ENCODE measurements at regions not wholly inside any gene's neighbourhood (a gene's known extent, or its start where the extent isn't known, plus 50 kb on each side); places are given as distances from the start of the nearest gene placed in this dataset.

DNA sequence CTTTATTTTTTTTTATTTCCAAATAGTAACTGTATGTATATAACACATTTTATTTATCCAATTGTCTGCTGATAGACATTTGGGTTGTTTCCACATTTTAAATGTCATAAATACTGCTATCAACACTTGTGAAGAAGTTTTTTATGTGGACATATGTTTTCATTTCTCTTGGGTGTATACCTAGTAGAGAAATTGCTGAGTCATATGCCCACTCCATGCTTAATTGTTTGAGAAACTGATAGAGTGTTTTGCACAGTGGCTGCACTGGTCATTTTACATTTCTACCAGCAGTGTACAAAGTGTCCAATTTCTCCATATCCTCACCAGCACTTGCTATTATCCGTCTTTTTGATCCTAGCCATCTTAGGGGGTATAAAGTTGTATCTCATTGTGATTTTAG lies 567.8 kb downstream of the GBA3 start:
- DNase-seq (ENCODE audit: low read depth, low spot score) = no peak

- no peak for DNase-seq (ENCODE audit: low read depth, low spot score)
These were observed 552.6 kb downstream of the GBA3 start for GRCh38 chr4:23245203-23245832.

- DNase-seq (ENCODE audit: low read depth, low spot score) = no peak
These were observed 550.2 kb downstream of the GBA3 start for GRCh38 chr4:23242962-23243361.

GRCh38 chr4:23241408-23241807 lies 548.7 kb downstream of the GBA3 start:
- no peak for DNase-seq (ENCODE audit: low read depth, low spot score)

GRCh38 chr4:23238848-23239247 lies 546.1 kb downstream of the GBA3 start:
- no peak for DNase-seq (ENCODE audit: low read depth, low spot score)

GRCh38 chr4:23237771-23238170 lies 545.0 kb downstream of the GBA3 start:
- no peak for DNase-seq (ENCODE audit: low read depth, low spot score)

- no peak for DNase-seq (ENCODE audit: low read depth, low spot score)
These were observed 543.1 kb downstream of the GBA3 start for GRCh38 chr4:23235628-23236390.

DNA sequence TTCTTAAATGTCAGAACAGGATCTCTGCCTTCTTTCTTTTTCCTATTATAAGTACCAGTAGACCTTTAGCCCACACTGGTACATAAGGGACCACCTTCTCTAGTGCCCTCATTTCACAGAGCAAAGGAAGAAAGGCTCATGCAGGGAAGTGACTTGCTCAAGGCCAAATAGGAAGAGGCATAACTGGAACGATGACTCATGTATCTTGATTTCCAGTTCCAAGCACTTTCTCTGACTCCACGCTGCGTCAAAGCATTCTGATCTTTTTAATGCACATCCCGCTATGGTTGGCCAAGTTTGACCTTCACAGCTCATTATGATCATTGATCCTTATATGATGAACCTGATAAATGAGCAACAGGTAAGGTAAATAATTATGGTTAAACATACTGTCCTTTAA lies 542.0 kb downstream of the GBA3 start:
- DNase-seq (ENCODE audit: low read depth, low spot score) = no peak

DNA sequence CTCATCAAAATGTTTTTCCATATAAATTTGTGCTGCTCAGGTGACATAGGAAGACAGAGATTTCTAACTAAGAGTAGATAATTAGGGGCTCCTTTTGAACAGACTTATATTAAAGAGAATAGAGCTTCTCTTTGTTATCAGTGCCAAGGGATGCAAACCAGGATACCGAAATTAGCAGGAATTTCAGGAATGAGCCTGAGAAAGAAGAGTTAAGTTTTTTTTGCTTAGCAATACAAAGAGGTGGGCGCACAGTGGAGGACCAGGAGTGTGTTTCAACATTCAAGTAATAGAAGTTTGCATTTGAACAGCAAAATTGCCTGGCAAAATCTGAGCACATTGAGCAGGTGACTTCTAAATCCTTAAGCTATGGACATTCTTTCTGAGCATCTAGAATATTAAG lies 541.3 kb downstream of the GBA3 start:
- DNase-seq (ENCODE audit: low read depth, low spot score) = no peak

DNA sequence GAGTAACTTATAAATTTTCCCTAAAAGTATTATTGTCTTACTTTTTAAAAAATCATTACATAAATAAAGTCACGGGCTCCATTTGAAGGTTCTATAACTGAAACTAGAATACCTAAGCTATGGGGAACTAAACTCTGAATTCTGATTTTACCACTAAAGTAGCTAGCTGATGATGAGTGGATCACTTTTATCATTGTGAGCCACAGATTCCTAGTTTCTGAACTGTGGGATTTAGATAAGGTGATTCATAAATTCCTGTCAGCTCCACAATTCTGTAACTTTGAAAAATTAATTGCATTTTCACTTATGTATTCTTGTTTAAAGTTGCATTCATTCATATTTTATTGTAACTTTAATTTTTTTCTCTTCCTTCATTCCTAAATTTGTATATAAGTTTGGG lies 540.9 kb downstream of the GBA3 start:
- no peak for DNase-seq (ENCODE audit: low read depth, low spot score)

DNA sequence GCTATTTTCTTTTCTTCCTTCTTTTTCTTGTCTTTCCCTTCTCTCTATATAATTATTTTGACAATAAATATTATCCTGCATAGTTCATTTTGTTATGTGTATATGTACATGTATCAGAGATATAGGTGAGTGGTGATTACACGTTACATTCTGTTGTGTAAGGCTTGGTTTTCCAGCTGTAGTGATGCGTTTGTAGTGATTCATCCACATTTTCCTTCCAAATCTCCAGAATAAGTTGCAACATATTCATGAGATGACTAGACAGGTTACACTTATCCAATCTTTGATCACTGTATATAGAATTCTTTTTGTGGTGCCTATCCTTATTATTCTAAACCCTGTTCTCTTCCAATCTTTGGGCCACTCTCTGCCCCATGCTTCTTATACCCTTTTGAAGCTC lies 540.2 kb downstream of the GBA3 start:
- no peak for DNase-seq (ENCODE audit: low read depth, low spot score)

DNA sequence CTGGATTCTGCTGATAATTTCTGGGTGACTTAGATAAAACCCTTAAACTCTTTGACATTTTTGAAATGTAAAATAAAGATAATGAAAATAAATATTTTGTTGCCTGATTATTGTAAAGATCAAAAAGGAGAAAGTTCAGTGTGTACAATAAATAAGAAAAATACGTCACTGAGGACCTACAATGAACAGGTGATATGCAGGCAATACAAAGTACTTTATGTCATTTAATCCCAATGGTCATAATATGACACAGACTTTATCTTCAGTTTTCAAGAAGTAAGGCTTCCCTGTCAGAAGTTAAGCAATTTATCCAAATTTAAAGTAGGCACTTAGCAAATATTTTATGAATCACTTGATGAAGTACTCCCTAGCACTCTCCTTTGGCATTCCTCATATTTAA lies 532.8 kb downstream of the GBA3 start:
- no peak for DNase-seq (ENCODE audit: low read depth, low spot score)

- DNase-seq (ENCODE audit: low read depth, low spot score) = no peak
These were observed 532.1 kb downstream of the GBA3 start for GRCh38 chr4:23224684-23225420.

DNA sequence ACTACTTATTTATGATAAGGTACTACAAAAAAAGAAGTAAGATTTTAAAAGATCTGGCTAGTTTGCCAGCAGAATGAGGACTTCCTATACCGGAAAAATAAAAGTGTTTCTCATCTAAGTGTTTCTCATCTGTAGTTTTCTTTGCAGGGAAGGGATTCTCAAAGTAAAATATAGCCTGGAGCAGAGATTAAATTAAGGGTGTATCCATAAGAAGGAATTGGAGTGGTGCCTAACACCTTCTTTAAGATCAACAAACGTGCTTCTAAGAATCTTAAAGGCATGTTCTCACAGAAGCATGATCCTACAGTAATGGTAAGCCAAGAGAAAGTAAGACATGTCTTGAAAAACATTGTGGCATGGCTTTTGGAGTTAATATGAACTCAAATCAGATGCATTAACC lies 528.2 kb downstream of the GBA3 start:
- no peak for DNase-seq (ENCODE audit: low read depth, low spot score)

DNA sequence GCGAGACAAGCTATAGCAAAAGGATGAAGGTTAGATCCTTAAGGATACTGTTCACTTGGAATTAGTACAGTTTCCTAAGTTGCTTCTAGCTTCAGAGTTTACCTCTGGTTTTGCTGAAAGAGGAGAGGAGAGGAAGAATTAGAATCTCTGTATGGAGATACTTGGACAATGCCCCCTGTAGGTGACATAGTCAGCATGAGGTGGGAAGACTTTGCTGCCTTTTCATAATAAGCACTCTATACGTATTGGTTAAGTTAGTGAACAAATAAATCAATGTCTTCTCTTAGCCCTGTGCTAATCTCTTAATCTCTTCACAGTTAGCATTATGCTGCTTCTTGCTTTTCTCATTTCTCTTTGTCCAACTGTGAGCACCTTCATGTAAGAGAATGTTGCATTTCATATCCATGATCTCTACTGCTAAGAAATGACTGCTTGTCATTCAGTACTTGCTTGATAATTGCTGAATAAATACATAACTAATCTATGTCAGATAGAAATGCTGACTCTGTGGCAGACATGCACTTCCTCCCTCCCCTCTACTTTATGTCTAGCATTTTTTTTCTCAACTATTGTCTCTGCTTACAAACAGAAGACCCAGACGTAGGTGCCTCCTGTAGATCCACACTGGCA lies 527.2 kb downstream of the GBA3 start:
- DNase-seq (ENCODE audit: low read depth, low spot score) = no peak

- DNase-seq (ENCODE audit: low read depth, low spot score) = no peak
These were observed 520.5 kb downstream of the GBA3 start for GRCh38 chr4:23213198-23213597.

DNA sequence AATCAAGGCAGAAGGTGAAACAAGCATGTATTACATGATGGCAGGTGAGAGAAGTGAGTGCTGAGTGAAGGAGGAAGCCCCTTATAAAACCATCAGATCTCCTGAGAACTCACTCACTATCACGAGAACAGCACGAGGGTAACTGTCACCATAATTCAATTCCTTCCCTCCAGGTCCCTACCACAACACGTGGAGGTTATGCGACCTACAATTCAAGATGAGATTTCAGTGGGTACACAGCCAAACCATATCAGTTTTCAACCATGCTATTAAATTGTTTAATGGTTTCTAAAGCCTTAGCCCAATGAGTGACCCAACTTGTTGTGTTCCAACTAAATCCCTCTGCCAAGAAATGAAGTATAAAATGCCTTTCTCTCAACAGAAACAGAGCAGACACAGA lies 519.8 kb downstream of the GBA3 start:
- DNase-seq (ENCODE audit: low read depth, low spot score) = no peak

DNA sequence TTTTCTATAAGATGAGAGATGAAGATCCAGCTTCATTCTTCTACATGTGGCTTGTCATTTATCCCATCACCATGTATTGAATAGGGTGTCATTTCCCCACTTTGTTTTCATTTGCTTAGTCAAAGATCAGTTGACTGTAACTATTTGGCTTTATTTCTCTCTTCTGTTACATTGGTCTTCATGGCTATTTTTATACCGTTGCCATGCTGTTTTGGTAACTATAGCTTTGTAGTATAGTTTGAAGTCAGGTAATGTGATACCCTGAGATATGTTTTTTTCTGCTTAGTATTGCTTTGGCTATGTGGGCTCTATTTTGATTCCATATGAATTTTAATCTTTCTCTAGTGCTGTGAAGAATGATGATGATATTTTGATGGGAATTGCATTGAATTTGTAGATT lies 514.3 kb downstream of the GBA3 start:
- DNase-seq (ENCODE audit: low read depth, low spot score) = no peak

DNA sequence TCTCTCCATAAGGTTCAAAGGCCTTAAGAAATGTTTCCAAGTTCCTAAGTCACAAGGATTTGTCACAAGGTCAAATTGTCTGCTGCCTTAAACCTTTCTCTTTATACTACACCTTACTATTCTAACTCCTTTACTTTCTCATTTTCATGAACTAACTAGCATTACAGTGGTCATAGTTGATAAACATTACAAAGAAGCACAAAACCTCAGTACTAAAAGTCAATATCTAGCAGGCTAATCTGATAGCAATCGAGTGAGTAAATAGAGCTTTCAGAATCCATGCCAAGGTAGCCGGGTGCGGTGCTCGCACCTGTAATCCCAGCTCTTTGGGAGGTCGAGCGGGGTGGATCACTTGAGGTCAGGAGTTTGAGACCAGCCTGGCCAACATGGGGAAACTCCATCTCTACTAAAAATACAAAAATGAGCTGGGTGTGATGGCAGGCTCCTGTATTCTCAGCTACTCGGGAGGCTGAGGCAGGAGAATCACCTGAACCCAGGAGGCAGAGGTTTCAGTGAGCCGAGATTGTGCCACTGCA lies 510.0 kb downstream of the GBA3 start:
- DNase-seq (ENCODE audit: low read depth, low spot score) = no peak

DNA sequence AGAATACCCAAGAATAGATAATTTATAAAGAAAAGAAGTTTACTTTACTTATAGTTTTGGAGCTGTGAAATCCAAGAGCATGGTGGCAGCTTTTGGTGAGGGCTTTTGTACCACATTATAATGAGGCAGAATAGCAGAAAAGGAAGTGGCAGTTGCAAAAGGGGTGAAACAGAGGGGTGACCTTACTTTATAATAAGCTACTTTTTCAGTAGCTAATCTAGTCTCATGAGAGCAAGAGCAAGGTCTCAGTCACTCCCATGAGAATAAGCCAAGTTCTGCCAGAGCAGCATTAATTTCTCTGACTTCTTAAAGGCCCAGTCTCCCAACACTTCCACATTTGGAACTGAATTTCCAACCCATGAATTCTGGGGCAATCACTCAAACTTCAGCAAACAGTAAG lies 502.0 kb downstream of the GBA3 start:
- no peak for DNase-seq (ENCODE audit: low read depth, low spot score)

GRCh38 chr4:23174179-23174578 lies 481.4 kb downstream of the GBA3 start:
- no peak for DNase-seq (ENCODE audit: low read depth, low spot score)

DNA sequence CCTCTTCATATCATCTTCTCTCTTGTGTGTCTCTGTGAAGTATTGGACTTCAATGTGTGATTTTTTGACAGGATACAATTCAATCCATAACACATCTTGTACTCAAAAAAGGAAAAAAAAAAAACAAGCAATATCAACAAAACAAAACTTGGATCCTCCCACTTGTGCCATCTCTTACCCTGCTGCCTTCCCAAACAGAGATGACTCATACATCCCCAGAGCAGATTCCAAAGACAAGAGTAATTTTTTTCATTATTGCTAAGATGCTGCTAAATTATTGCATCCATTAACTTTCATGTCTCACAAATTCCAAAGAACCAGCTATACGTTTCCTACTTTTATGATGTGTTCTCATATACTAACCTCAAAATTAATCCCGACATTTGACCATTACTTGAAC lies 479.2 kb downstream of the GBA3 start:
- DNase-seq (ENCODE audit: low read depth, low spot score) = no peak
